ENCODE measurements at regions not wholly inside any gene's neighbourhood (a gene's known extent, or its start where the extent isn't known, plus 50 kb on each side); places are given as distances from the start of the nearest gene placed in this dataset.
A peak's percentile ranks its signal among the peaks of the same experiment; 100 is the strongest.

DNA sequence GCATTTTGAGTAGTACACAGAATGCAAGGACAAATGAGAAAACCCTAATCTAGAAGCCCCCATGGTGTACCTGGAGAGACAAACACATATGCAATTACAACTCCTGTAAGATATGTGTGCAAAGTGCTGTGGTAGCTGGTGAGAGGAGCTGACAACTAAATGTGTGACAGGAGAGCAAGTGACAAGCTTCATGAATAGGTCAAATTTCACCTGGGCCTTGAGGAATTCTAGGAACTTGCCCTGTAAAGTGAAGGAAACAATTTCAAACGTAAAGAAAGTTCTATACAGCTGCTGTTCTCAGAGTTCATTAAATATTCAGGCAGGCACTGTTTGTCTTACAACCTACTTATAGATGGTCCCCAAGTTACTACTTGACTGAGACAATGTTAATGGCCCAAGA, 437.0 kb downstream of the TUSC7 start:
- no peaks in the 10 kb centered on the region for H3K36me3 Mint-ChIP-seq (ENCODE audit: low read depth)
- Histone ChIP-seq H3K9me2 (ENCODE audit: insufficient read depth) (no peaks in the 10 kb centered on the region), H2AFZ (no peak overlapping the region), H3K4me2 (no peak overlapping the region), H4K20me1 (replicated peaks; ENCODE audit: insufficient read depth) (no peaks in the 10 kb centered on the region), H3K79me2 (replicated peaks; ENCODE audit: insufficient read depth) (no peaks in the 10 kb centered on the region), H3K4me1 (ENCODE audit: insufficient read depth) (peaks cover 18% of the 10 kb centered on the region), H3F3A (replicated peaks; ENCODE audit: low read depth) (no peaks in the 10 kb centered on the region), H3K27me3 (ENCODE audit: insufficient read depth) (no peaks in the 10 kb centered on the region), H3K36me3 (ENCODE audit: insufficient read depth) (no peaks in the 10 kb centered on the region), H3K27ac (ENCODE audit: low read depth) (0 out of 2 replicates have a peak overlapping the region, but pooled peaks have one; percentile 30), H3K4me3 (no peak overlapping the region)
- DNase-seq (ENCODE audit: low spot score) = peak; percentile 73
- TF ChIP-seq EZH2phosphoT487 (IDR thresholded peaks at IDR 0.05; ENCODE audit: unreplicated experiment) = no peak
- no peak for TF ChIP-seq ZNF114 (CRISPR knock-in tag; IDR thresholded peaks at IDR 0.05)
- no peak for TF ChIP-seq EZH2 (IDR thresholded peaks at IDR 0.05; ENCODE audit: low read depth, unreplicated experiment)
- no peak for TF ChIP-seq CREB1 (CRISPR knock-in tag; IDR thresholded peaks at IDR 0.05; ENCODE audit: low read depth)
- TF ChIP-seq, protein P1, sequence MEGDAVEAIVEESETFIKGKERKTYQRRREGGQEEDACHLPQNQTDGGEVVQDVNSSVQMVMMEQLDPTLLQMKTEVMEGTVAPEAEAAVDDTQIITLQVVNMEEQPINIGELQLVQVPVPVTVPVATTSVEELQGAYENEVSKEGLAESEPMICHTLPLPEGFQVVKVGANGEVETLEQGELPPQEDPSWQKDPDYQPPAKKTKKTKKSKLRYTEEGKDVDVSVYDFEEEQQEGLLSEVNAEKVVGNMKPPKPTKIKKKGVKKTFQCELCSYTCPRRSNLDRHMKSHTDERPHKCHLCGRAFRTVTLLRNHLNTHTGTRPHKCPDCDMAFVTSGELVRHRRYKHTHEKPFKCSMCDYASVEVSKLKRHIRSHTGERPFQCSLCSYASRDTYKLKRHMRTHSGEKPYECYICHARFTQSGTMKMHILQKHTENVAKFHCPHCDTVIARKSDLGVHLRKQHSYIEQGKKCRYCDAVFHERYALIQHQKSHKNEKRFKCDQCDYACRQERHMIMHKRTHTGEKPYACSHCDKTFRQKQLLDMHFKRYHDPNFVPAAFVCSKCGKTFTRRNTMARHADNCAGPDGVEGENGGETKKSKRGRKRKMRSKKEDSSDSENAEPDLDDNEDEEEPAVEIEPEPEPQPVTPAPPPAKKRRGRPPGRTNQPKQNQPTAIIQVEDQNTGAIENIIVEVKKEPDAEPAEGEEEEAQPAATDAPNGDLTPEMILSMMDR (conservative IDR thresholded peaks at IDR 0.05; ENCODE audit: low read depth in 2 of 2) = no peak
- TF ChIP-seq ZNF331 (CRISPR knock-in tag; IDR thresholded peaks at IDR 0.05; ENCODE audit: low read depth) = no peak
- TF ChIP-seq, protein P2, sequence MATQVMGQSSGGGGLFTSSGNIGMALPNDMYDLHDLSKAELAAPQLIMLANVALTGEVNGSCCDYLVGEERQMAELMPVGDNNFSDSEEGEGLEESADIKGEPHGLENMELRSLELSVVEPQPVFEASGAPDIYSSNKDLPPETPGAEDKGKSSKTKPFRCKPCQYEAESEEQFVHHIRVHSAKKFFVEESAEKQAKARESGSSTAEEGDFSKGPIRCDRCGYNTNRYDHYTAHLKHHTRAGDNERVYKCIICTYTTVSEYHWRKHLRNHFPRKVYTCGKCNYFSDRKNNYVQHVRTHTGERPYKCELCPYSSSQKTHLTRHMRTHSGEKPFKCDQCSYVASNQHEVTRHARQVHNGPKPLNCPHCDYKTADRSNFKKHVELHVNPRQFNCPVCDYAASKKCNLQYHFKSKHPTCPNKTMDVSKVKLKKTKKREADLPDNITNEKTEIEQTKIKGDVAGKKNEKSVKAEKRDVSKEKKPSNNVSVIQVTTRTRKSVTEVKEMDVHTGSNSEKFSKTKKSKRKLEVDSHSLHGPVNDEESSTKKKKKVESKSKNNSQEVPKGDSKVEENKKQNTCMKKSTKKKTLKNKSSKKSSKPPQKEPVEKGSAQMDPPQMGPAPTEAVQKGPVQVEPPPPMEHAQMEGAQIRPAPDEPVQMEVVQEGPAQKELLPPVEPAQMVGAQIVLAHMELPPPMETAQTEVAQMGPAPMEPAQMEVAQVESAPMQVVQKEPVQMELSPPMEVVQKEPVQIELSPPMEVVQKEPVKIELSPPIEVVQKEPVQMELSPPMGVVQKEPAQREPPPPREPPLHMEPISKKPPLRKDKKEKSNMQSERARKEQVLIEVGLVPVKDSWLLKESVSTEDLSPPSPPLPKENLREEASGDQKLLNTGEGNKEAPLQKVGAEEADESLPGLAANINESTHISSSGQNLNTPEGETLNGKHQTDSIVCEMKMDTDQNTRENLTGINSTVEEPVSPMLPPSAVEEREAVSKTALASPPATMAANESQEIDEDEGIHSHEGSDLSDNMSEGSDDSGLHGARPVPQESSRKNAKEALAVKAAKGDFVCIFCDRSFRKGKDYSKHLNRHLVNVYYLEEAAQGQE (IDR thresholded peaks at IDR 0.05; ENCODE audit: unreplicated experiment) = no peak
- no peak for TF ChIP-seq POLR2AphosphoS5 (IDR thresholded peaks at IDR 0.05; ENCODE audit: low read depth)
- no peak for TF ChIP-seq STAT1 (IDR thresholded peaks at IDR 0.05; ENCODE audit: unreplicated experiment)
- TF ChIP-seq NANOG (IDR thresholded peaks at IDR 0.05; ENCODE audit: borderline replicate concordance) = no peak
- TF ChIP-seq, protein P3, sequence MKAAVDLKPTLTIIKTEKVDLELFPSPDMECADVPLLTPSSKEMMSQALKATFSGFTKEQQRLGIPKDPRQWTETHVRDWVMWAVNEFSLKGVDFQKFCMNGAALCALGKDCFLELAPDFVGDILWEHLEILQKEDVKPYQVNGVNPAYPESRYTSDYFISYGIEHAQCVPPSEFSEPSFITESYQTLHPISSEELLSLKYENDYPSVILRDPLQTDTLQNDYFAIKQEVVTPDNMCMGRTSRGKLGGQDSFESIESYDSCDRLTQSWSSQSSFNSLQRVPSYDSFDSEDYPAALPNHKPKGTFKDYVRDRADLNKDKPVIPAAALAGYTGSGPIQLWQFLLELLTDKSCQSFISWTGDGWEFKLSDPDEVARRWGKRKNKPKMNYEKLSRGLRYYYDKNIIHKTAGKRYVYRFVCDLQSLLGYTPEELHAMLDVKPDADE (IDR thresholded peaks at IDR 0.05) = no peak
- H3K27me3 Mint-ChIP-seq (ENCODE audit: insufficient read depth, low read depth, poor library complexity) = peaks cover 1% of the 10 kb centered on the region
- H3K4me3 Mint-ChIP-seq = no peak overlapping the region
- peak; percentile 50 for ATAC-seq
- H3K4me1 Mint-ChIP-seq = peaks cover 38% of the 10 kb centered on the region
- H3K9me3 Mint-ChIP-seq = no peaks in the 10 kb centered on the region
- peak overlapping the region; percentile 31; the same call in 1 of the 2 replicates for H3K27ac Mint-ChIP-seq

All from GM23338 (cell line).